GM19468 (cell line): ENCODE measurements at regions not wholly inside any gene's neighbourhood (a gene's known extent, or its start where the extent isn't known, plus 50 kb on each side); places are given as distances from the start of the nearest gene placed in this dataset.

ENCODE experiments used
- ATAC-seq: cut with Tn5 transposase; IDR thresholded peaks from one replicate; pipeline ENCODE4 v1.9.1; 2021; ENCODE audit warnings: mild to moderate bottlenecking, moderate library complexity, moderate number of reproducible peaks; ENCODE audit not compliant: unreplicated experiment; ENCODE audit errors: extremely low read depth

GRCh38 chr16:80028581-80029380 is 428.2 kb upstream of the MAF start:
- no peak for ATAC-seq

DNA sequence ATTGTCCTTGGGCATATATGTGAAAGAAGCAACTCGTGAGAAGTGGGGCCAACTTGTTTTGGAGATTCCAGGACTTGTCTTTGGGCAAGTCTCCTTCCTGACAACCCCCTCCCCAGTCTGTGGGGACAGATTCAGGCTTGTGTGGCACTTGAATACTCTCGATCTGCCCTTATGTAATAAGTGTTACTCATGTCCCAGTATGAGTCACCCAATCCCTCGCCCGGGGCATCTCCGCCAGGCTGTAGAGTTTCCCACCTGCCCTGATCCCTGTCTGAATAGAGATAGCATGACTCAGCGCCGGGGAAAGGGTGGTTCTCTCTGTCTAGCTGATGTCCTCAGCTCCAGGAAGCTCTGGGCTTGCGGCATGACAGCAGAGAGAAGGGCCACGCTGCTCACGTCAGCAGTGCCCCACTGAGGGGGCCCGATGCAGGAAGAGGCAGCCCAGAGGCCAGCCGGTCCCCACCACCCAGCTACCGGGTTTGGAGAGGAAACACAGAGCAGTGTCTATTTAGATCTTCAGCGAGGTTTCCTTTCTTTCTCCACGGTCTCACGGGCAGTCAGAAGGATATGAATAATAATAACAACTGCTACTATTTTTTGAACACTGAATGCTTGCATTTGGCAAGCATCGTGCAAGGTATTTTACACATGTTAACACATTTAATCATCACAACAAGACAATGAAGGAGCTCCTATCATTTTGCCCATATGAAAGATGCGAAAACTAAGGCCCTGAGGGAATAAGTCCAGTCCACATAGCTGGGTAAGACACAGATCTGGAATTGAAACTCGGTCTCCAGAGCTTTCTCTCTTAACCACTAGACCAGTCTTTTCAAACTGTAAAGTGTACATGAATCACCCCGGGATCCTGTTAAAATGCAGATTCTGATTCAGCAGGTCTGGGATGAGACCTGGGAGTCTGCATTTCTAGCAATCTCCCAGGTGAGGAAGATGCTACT is 426.7 kb upstream of the MAF start:
- ATAC-seq = no peak

DNA sequence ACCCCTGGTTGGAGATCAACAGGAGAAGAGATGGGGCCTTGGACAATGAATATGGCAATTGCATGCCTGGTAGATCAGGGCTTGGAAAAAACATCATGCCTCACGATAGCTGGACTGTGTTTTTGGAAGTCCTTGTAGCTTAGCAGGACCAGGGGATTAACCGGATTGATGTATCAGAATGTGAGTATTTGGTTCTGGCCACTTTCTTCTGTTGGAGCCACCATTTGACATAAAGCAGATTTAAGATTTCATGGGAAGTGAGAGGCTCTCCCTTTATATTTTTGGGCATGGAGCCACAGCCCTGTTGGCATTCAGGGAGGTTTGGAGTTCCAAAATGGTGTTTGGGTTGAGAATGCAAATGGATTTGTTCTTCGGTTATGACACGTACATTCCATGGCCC is 424.7 kb upstream of the MAF start:
- ATAC-seq = no peak

GRCh38 chr16:80024443-80024842 is 423.9 kb upstream of the MAF start:
- no peak for ATAC-seq

GRCh38 chr16:80023865-80024264 is 423.3 kb upstream of the MAF start:
- no peak for ATAC-seq

GRCh38 chr16:80019395-80019794 is 418.9 kb upstream of the MAF start:
- no peak for ATAC-seq

DNA sequence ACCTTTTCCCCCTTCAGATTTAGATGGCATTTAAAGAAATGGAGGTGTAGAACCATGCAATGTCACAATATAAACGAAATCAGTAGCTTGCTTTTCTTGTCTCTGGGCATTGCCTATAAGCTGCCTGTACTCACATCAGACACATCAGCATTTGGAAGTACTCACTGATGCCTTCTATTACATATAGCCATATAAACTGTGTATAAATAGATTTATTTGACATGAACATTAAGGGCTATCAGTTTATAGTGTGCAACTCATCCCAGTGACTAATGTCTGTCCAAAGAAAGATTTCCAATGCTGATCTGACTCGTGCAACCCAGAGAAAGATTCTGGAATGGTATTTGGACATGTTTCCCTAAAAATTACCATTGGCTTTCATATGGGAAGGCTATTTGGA is 417.9 kb upstream of the MAF start:
- ATAC-seq = no peak

- no peak for ATAC-seq
These were observed 416.3 kb upstream of the MAF start for GRCh38 chr16:80016731-80017326.

- ATAC-seq = no peak
These were observed 415.0 kb upstream of the MAF start for GRCh38 chr16:80015566-80015965.

DNA sequence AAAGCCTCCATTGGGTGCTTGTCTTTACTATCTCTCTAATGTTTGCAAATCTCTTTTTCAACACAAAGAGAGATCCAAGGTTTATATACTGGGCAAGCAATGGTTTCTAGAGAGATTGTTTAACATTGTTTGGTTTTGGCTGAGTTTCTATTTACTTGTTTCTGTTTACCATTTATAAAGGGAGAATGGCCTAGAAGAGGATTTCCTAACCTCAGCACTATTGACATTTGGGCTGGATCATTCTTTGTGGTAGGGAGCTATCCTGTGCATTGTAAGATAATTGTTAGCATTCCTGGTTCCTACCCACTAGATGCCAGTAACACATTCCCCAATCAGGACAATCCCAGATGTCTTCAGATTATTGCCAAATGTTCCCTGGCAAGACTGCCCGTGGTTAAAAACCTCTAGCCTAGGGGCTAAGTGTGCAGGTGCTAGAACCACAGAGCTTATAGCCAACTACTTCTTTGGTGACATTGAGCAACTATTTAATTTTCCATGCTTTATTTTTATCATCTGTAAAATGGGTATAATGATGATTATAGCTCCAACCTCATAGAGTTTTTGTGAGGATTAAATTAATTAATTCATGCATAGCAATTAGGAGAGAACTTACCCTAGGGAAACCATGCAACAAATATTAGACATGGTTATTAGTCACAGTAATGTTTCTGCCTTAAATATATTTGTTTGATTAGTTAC is 413.9 kb upstream of the MAF start:
- no peak for ATAC-seq

- ATAC-seq = no peak
These were observed 412.0 kb upstream of the MAF start for GRCh38 chr16:80012586-80012985.

GRCh38 chr16:80009971-80010659 is 409.6 kb upstream of the MAF start:
- no peak for ATAC-seq

DNA sequence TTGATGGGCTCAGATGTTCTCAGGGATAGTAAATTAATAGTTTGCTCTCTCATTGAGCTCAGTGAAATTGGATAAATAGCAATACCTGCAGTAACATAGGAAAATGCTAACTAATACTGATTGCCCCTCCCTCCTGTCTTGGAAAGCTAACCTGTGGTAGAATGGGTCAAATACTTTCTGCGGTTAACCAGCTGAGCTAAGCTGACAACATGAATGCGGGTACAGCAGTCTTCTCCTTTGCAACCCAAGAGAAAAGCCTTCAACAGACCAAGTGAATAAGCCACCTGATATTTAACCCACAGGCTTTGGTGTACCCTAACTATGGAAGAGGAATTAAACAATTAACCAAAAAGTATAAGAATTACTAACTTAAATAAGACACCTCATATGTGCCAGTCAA is 408.3 kb upstream of the MAF start:
- ATAC-seq = no peak

DNA sequence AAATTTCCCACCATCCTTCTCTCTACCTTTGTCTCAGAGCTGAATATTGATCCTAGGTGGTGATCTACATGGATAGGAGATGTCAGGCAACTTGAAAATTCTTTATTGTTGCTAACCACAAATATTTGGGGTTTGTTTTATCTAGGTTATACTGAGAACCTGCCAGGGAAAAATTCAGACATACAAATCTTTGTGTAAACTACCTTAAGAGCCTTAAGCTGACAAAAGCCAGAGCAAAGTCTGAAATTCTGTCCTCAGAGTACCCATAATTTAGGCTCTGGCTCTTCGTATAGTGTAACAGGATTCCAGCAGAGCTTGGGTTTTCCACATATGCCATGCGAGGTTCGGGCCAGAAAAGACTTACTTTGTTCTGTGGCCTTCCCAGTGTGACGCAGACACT is 406.7 kb upstream of the MAF start:
- no peak for ATAC-seq

DNA sequence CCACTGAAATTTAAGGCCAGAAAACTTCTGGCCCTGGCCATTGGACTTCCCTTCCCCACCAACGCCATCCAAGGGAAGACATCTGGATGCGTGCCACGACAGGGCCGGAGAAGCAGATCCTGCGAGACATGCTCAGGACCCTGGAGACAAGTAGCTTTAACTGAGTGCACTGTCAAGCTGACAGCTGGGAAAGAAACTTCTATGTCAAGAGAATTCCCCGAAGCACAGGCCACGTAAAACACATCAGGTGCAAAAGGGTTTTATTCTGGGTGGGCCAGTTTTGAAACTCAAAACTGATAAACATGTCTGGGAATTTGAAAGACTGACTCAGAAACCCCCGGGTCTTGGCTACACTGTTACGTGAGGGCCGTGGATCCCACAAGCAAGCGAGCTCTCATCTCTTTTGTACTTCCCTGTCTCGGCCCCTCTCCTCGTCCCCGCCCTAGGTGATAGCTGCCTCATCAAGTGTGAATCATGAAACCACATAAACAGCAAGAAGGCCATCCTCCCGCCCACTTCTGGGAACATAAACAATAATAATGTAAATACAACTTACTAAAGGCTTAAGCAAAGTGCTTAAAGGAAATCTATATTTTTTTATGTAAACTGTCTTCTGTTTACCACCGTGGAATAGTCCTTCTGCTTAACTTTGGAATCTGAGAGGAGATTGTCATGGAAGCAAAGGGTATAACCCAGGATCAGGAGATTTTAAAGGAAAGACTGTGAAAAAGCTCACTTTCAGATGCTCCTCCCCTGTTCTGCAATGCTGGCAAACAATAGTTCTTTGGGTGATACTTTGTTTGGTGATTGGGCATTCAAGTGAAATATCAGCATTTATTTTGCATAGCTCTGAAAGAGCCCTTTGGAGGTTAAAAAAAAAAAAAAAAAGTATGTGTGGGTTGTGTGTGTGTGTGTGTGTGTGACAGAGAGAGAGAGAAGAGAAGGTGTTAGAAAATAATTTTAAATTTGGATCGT is 406.0 kb upstream of the MAF start:
- no peak for ATAC-seq

GRCh38 chr16:80004113-80004512 is 403.6 kb upstream of the MAF start:
- ATAC-seq = no peak

- no peak for ATAC-seq
These were observed 401.7 kb upstream of the MAF start for GRCh38 chr16:80002261-80002660.

DNA sequence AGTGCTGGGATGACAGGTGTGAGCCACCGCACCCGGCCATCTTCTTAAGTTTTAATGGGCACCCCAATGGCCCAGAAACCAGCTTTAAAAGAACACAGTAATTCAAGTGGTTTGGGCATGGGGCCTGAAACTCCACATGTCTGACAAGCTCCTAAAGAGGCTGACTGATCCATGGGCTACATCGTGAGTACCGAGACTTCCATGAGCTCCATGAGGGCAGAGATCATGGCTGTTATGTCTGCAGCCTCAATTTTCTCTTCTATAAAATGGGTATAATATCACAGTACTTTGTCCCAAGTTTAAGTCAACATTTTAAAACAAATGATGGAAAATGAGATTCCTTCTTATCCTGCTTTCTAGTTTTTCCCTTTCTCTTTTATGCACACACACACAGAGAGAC is 397.6 kb upstream of the MAF start:
- no peak for ATAC-seq

DNA sequence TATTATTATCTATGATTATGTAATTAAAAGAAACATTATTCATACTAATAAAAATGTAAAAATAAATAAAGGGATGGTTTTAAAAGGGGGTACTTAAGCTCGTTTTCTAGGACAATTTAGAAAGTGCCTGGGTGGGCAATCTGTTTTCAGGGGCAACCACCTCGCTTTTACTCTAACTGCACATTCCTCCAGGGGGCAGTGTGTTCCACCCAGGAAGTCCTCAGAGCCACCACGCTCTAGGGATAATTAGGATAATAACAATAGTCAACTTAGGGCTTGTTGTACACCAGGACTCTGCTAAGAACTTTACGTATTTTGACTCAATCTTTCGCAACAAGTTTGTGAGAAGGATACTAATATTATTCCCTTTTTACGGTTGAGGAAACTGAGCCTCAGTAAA is 396.7 kb upstream of the MAF start:
- no peak for ATAC-seq
